ENCODE measurements at regions not wholly inside any gene's neighbourhood (a gene's known extent, or its start where the extent isn't known, plus 50 kb on each side); places are given as distances from the start of the nearest gene placed in this dataset.

GRCh38 chr20:29762620-29763019 is 1494.8 kb upstream of the DEFB115 start:
- TF ChIP-seq CTCF (IDR thresholded peaks at IDR 0.05) (no peak), POLR2A (IDR thresholded peaks at IDR 0.05) (no peak)
